ENCODE measurements at regions not wholly inside any gene's neighbourhood (a gene's known extent, or its start where the extent isn't known, plus 50 kb on each side); places are given as distances from the start of the nearest gene placed in this dataset.

DNA sequence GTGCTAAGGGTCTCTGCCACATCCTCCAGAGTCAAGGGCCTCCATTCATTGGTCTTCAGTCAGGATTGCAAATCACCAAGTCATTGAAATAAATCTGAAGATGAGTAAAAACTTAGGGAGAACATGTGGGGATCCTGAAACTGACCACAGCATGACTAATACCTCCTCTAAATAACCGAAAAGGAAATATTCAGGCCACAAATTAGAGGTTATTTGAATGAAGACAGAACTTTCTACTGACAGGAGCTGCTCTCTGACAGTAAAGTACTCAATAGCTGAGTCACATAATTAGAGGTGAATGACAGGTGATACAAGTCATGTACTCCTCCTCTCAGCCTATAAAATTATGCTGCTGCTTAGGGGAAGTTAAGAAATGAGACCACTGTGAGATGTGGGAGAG, 240.2 kb upstream of the F9 start:
- DNase-seq (ENCODE audit: low spot score), result no peak

DNA sequence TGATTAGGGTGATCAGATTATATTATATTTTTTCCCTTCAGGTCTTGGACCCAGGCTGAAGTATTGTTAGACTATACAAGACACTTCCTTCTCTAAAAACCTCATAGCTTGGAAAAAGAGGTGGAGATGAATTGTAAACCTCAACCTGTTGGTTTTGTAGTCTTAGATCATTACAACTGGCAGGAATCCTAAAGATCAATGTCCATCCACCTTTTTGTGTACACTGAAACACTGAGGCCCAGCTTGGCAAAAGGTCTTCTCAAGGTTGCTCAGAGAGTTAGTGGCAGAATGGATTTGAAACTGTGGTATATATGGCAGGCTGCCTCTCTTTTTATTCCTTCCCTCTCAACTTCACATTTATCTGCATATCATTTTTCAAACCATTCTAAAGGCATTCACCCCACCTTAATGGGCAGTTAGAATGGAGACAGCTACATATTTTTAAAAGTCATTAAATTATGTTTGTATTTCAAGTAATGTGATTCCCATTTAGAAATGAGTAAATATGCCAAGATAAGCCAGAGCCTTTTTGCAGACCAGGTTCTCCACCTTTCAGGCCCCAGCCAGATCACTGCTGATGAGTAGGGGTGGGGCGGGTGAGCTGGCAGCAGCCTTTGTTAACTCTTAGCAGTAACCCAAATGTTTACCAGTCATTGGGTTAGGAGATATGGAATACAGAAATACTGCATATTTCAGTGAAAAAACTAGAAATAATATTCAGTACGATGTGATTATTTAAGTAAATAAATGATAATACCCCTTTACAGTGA, 243.2 kb upstream of the F9 start:
- DNase-seq (ENCODE audit: low spot score), result no peak

DNA sequence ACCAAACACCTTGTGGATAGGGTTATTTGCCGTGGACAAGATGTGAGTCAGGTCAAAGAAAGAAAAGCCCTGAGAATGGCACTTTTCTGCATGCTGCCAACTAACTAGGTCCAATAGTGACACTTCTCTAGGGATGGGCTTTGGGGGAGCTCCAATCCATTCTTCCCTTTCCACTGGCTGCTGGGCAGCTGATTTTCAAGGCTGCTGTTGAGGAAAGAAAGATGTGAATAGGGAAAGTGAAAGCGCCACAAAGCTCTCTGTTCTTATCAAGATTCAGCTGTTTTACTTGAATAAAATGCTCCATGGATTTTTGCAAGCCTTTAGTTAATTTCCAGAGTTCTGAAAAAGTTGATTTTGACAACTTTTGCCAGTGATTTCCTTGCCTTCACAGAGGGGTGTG, 244.2 kb upstream of the F9 start:
- no peak for DNase-seq (ENCODE audit: low spot score)

DNA sequence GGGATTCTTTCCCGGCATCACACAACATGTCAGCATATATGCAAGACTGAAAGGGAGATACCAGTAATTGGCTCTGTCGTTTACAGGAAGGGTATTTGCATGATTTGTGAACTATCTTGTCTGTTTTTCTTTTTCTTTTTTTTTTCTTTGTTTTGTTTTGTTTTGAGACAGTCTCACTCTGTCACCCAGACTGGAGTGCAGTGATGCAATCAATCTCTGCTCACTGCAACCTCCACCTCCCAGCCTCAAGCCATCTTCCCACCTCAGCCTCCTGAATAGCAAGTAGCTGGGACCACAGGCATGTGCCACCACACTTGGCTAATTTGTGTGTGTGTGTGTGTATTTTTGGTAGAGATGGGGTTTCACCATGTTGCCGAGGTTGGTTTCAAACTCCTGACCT, 262.7 kb upstream of the F9 start:
- no peak for DNase-seq (ENCODE audit: low spot score)

DNA sequence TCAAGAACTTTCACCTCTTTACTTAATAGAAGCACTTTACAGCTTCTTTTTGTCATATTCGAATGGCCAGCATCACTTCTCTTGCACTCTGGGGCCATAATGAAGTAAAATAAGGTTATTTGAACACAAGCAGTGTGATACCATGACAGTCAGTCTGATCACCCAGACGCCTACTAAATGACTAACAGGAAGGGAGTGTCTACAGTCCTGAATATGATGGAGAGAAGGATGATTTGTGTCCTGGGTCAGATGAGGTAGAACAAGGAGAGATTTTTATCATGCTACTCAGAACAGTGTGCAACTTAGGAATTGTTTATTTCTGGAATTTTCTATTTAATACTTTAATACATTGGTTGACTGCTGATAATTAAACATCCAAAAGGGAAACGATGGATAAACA, 284.2 kb upstream of the F9 start:
- DNase-seq (ENCODE audit: low spot score), result no peak

DNA sequence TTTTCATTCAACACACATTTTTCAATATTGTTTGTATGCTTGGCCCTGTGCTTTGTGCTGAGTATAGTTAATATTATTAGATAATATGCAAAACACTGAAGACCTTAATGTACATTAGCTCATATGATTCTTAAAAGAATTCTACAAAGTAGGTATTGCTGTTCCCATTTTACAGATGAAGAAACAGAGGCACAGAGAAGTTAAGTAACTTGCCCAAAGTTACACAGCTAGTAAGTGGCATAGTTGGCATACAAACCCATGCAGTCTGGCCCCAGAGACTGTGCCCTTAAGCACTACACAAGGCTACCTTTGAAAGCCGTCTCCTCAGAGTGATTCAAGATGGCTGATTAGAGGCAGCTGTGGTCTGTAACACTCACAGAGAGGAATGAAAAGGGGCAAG, 293.4 kb upstream of the F9 start:
- DNase-seq (ENCODE audit: low spot score), result no peak

DNA sequence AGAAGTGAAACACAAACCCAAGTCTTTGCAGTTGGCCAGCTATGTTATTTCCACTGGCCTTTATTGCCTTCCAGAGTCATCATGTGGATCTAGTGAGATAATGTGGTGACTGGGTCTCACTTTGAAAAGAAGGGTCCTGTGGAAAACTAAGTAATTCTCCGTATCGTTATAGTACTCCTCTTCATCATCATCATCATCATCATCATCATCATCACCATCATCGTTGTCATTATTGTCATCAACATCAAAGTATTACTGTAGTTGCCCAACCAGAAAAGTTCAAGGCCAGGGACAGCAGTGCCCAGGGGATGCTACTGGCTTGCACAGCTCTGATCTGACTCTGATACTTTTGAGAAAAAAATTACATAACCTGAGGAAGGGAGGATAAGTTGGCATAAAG, 295.6 kb upstream of the F9 start:
- DNase-seq (ENCODE audit: low spot score), result no peak

DNA sequence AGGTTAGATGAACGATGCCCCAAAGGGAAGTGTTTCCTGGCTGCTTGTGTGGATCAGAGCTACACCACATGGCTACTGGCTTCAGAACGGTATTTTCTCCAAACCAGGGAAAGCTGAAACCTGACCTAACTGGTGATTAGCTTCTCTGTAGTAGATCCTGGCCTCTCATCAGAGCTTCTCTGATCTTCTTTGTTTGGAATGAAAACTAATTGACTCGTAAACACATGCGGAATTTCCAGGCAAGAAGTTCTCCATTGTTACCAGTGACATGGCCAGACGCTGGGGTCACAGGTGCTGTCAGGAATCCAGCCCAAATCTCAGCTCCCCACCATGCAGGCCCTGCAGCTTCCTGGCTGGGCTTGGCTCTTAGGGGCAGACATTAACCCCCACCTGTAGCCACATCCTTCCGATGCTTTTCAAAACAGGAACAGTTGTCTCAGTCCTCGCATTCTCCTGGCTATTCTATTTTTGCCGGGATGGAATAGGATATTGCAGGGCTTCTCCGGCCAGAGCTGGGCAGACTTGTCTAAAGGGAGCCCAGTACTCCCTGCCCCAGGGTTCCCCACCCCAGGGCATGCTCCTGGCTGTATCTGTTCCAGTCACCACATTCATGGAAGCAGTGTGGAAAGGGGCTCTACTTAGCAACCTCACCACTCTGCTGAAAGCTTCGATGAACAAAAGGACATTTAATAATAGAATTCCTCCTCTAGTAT, 305.4 kb upstream of the F9 start:
- DNase-seq (ENCODE audit: low spot score), result no peak

DNA sequence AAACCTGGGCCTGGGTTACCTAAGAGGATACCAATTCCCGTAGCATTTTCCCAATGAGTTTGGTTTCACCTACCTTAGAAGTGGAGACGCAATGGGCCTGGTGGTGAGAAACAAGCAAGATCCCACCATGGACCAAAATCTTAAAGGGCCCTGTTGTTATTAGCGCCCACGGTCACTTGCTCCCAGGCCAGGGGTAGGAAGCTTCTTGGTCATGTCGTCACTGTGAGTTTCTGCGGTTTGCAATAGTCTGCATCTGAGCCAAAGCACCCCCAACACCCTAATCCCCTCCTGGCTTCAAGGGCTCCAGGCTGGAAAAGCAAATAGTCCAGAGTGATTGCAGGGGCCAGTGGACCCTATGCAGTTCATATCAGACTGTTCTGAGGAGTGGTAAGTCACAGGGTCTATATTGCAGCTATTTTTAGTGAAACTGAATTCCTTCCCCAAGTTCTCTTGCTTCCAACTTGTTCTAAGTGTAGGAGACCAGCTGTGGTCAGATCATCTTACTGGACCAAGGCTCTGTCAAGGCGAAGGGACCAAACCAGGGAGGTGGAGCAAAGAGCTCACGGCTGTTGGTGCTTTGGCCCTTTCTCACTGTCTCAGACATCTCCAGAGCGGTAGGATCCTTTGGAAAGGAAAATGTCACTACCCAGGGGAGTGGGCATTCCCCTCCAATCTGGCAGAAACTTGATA, 307.9 kb upstream of the F9 start:
- no peak for DNase-seq (ENCODE audit: low spot score)

DNA sequence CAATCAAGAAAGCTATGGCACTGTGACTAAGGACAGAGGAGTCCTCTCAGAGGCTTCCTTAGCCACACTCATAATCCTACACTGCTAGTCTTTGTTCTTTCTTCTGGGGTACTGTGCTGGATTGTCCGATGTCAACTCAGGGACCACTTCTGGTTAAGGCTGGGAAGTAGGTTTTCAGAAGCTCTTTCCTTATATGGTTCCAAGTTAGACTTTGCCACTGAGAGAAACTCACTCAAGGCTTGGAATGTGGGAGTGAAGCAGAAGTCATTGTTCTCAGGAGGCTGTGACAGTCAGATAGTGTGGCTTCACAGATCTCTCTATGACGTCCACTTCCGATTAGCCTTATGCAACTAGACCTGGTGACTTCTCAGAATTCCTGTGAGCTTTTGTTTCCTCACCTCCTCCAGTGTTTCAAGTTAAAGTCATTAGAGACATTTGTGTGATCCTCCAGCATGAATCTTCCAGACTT, 317.3 kb upstream of the F9 start:
- DNase-seq (ENCODE audit: low spot score), result no peak

DNA sequence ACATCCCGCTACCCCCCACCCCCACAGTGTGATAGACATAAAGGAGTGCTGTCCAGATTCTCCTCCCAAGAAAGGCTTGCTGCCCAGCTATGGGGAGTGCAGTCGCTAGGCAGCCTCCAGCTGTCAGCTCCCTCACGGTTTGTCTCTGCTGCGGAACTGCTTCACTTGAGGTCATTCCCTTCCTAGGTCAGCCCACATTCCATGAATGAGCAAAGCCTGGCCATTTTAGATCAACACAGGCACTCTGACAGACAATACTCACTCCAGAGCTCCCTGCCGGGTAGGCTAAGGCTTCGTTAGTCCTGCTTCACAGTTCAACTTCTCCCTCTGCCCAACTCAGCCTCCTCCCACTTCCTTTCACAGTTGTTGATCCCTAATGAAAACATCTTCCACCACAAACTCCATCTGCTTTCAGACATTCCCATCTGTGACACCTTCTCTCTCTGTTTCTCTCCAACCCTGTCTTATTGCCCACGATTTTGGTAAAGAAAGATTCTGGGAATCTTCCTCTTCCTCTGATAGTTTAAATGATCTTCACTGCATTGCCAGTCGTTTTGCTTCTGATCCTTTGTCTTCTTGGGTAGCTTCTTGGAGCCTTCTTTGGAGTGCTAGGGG, 318.9 kb upstream of the F9 start:
- DNase-seq (ENCODE audit: low spot score), result no peak

DNA sequence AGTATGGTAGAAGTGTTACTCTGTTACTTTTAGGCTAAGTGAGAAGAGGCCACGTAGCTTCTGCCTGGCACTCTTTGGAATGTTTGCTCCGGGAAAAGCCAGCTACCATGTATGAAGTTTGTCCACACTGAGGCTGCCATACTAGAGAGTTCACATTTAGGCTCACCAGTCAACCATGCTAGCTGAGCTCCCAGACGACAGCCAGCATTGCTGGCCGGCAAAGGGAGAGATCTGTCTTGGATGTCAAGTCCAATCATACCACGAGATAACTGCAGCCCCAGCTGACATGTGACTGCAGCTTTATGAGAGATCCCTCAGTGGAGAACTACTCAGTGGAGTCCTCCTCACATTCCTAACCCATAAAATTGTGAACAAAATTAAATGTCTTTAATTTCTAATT, 321.2 kb upstream of the F9 start:
- no peak for DNase-seq (ENCODE audit: low spot score)

DNA sequence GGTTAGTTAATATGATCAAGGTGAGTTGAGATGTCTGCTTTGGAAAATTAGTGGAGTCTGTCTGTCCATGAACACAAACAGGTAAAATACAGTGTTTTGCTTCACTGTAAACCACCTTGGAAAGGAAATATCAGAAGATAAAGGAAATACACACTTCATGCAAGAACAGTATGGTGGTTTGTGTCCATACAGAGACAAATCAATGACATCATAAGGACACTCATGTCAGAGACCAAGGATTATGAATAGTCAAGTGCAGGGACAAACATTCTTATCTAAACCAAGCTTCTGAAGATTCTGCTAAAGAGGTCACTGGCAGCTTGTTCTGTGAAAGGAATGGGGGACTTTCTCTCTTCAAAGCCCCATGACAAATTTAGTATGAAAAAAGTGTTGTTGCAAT, 322.9 kb upstream of the F9 start:
- DNase-seq (ENCODE audit: low spot score), result no peak

DNA sequence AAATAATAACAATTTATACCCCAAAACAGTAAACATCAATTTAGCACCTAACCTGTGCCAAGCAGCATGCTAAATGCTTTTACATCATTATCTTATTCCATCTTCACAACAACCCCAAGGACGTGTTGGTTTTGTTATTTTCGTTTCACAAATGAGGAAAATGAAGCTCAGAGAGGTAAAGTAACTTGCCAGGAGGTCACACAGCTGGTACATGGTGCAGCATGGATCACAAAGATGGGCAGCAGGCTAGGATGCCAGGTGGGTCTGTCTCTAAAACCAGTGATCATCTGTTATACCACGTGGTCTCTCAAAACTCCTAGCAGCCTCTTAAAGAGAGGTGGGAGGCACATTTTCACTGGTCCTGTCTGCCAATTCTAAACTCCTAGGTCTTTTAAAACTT, 323.6 kb upstream of the F9 start:
- no peak for DNase-seq (ENCODE audit: low spot score)

DNA sequence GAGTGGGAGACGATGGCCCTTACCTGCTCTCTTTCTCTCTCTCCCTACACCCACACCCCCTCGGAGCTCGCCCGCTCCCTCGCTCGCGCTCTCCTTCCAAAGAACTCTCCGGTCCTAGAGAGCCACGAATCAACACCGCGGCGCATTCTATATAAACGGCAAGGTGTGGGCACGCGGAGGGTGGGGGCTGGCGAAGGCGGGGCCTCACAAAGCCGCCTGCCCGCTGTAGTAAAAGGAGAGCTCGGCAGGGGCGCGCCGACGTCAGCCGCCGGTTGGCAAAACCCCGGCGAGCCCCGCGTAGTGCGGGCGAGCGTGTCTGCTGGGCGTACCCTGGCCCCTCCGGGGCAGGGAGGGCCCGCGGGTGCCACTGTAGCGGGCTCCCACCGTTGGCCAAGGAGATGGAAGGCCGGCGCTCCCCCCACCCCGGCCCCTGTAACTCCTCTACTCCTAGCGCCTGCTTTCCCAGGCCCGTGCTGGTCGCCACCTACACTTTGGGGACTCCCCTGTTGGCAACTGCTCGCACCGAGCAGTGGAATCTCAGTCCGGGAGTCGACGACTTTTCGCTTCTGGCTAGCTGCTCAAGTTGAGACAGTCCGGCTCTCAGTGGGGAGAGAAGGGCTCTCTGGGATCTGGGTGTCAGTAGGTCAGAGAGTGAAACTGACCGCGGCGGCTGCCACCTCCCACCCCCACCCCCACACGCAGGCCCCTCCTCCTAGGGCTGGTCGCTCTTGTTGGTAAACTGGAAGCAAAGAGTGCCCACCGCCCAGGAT, 325.5 kb upstream of the F9 start:
- no peak for DNase-seq (ENCODE audit: low spot score)

DNA sequence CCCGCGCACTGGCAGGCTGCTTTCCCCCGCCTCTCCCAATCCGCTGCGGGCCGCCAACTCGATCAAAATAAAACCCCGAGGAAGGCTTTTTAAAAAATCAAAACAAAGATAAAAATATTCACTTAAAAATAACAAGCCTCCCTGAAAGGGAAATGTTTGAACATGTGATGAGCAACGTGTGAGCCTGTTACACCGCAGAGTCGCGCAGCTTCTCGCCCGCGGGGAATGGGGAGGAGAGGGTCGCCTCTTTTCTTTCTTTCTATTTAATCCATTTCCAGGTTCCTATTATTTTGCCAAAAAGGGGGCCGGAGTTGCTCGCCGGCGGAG, 326.0 kb upstream of the F9 start:
- DNase-seq (ENCODE audit: low spot score), result no peak

DNA sequence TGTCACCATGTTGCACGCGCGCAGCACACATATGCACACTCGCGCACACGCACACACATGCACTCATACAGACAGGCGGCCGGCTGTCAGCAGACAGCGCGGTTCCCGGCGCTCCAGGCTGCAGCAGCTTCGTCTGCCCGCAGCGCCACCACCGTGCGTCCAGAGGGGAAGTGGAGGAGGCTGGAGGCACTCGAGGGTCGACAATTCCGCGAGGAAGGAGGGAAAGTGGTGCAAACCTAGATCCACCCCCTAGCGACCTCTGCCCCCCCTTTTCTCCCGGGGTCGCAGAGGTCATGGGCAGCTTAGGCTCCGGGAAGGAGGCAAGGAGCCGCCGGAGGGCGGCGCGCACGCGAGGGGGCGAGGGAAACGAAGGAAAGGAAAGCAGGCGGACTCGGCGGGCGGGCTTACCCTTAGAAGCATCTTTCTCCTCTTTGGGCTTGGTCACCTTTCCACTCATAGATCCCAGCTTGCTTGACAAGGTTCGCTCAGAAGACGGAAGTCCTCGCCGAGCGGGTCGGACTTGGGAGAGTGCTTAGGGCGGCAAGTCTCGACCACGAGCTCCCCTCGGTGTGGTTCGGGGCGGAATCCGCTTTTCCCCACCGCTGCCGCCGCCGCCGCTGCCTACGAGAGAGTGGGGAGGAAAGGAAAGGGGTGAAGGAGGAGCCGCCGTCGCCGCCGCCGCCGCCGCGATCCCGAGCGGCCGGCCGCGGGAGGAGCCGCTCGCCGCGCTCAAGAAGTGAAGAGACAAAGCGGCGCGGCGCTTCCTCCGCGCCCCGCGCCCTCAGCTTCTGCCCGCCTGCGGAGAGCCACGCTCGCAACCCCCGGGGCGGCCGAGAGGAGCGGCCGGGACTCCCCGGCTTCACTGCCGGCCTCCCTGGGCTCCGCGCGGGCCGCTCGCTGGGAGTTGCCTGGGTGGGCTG, 326.6 kb upstream of the F9 start:
- no peak for DNase-seq (ENCODE audit: low spot score)

DNA sequence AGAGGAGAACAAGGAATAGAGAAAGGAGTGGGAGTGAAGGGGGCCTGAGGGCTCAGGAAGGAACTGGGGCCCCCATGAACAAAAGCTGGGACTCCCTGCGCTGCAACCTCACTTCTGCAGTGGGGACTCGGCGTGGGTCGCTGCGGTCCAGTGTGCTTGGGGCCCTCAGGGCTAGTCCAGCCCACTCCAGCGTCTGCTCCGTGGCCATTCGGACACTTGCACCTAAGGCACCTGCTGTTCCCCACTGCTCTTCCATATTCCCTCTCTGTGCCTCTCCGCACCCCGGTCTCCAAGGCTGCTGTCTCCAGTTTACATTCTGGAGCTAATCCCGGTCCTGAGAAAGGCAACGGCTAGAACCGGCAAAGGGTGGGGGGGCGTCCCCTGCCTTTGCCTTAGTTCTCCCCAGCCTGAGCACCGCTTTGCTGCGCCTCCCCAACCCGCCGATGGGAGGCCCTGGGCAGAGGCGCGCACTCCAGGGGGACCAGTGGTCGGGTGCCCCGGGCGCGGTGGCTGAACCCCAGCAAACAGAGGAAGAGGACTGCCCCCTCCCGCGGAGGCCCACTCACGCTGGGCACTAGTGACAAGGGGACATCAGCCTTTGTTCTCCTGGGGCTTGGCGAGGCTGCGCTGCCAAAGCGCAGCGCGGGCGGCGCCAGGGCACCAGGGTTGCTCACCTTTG, 327.7 kb upstream of the F9 start:
- DNase-seq (ENCODE audit: low spot score), result no peak

DNA sequence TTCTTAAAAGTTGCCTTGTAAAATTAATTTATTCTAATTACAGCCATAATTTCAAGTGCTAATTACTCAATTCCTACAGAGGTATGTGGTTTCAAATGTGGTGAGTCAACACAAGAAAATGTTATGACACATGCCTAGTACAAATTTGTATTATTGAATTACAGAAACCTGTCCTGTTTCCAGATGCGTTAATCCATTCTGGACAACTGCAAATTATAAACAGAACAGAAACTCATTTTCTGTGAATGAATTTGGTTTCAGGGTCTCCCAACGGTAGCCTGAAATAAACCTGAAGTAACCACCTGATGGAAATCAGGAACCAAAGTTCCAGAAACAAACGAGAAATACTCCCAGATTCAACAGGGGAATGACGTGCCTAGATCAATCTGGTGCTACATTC, 328.6 kb upstream of the F9 start:
- DNase-seq (ENCODE audit: low spot score), result no peak

DNA sequence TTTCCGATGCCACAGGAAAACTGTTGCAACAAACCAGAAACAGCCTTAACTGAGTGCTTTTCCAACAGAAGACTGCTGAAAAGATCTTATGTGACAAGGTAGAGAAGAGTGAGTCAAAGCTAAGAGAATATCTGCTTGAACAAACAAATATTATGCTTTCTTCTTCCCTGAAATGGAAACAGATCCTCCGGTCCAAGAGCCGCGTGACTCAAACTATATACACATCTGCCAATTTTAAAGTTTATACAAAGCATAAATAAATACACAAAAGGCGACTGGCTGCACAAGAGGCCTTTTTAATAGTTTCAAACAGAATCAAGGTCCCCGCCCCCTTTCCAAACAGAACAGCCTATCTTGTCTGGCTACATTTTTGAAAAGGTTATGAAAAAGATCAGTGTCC, 329.7 kb upstream of the F9 start:
- DNase-seq (ENCODE audit: low spot score), result no peak

DNA sequence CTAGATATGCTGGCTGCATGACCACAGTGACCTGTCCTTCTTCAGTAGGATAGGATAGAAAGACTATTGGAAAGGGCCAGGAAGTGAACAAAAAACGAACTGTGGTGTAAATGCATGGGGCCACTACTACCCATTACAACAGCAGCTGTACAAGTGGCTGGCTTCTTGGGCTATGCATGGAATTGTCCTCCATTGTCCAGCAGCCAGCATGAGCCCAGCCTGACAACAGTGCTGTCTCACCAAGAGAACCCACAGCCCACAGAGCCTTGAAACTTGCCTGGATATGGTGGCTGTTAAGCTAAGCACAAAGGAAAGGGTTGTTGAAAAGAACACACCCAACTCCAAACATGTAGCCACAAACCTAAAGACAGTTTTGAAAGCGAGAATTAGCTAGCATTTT, 330.2 kb upstream of the F9 start:
- DNase-seq (ENCODE audit: low spot score), result no peak
